DND-41 (cell line): ENCODE measurements at regions not wholly inside any gene's neighbourhood (a gene's known extent, or its start where the extent isn't known, plus 50 kb on each side); places are given as distances from the start of the nearest gene placed in this dataset.

Experiments
- CTCF ChIP-seq: IDR thresholded peaks from 2 replicates; pipeline ENCODE4 v1.5.1; 2012; ENCODE audit warnings: borderline replicate concordance, low read length, moderate library complexity, mild to moderate bottlenecking; ENCODE audit not compliant: poor library complexity, severe bottlenecking; ENCODE audit errors: extremely low read depth
- EZH2 ChIP-seq: IDR thresholded peaks from 3 replicates; pipeline ENCODE4 v1.6.1; 2012; ENCODE audit warnings: borderline replicate concordance, low read depth, mild to moderate bottlenecking, moderate library complexity, low read length, inconsistent platforms; ENCODE audit not compliant: severe bottlenecking

- TF ChIP-seq EZH2 (no peak), CTCF (no peak)
Measured at GRCh38 chr6:139977887-139978332, 603.5 kb upstream of the CITED2 start.
